AG20443 (cell line): ENCODE measurements at regions not wholly inside any gene's neighbourhood (a gene's known extent, or its start where the extent isn't known, plus 50 kb on each side); places are given as distances from the start of the nearest gene placed in this dataset.
"Not testable (repeated sequence)": the region's sequence is repeated elsewhere in the genome, so short reads cannot be mapped to it uniquely, and the experiment has no call there.

Experiments
- DNase-seq: peaks from one replicate; pipeline ENCODE4 v3.0.0; 2012; ENCODE audit warnings: low spot score, mixed read lengths

- DNase-seq, result no peak
Observed at GRCh38 chr4:163077680-163078079, 89.0 kb downstream of the NAF1 start.

GRCh38 chr4:163072222-163072621 lies 94.5 kb downstream of the NAF1 start:
- DNase-seq, result no peak

GRCh38 chr4:163071308-163071707 lies 95.4 kb downstream of the NAF1 start:
- peak; percentile 14 for DNase-seq

DNA sequence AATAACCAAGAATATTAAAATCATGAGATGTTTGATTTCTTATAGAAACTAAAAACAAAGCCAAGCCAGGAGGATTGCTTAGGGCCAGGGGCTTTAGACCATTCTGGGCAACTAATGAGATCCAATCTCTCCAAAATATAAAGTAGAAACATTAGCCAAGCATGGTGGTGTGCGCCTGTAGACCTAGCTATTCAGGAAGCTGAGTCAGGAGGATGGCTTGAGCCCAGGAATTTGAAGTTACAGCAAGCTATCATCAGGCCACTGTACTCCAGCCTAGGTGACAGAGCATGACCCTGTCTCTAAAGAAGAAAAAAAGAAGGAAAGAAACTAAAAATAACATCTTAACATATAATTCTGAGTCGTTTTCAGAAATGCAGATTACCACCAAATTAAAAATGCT lies 96.7 kb downstream of the NAF1 start:
- no peak for DNase-seq

- DNase-seq, result no peak
Observed at GRCh38 chr4:163063891-163064290, 102.8 kb downstream of the NAF1 start.

GRCh38 chr4:163048447-163048846 lies 118.2 kb downstream of the NAF1 start:
- DNase-seq, result peak; percentile 54

GRCh38 chr4:163042306-163042705 lies 124.4 kb downstream of the NAF1 start:
- no peak for DNase-seq

GRCh38 chr4:163017135-163017534 lies 149.6 kb downstream of the NAF1 start:
- no peak for DNase-seq

DNA sequence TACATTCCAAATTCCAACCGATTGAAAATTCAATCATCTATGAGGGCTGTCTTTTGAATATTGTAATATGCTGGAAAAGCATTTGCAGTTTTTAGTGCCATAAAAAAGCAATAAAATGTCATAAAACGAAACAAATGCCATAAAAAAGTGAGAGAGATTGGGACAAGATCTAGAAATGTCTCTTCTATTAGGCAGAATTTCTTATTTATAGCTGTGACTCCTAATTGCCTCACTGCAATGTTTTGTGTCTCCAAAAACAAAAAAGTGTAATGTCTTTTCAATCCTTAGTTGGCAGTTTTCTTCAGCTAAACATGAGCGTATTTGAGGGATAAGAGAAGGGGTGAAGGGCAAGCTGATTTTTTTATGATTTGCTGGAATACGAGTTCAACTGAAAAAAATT lies 153.9 kb downstream of the NAF1 start:
- DNase-seq, result no peak

DNA sequence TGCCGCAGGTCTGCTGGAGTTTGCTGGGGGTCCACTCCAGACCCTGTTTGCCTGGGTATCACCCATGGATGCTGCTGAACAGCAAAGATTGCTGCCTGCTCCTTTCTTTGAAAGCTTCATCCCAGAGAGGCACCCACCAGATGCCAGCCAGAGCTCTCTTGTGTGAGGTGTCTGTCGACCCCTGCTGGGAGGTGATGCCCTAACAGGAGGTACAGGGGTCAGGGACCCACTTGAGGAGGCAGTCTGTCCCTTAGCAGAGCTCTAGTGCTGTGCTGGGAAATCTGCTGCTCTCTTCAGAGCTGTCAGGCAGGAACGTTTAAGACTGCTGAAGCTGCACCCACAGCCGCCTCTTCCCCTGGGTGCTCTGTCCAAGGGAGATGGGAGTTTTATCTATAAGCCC lies 162.7 kb downstream of the NAF1 start:
- DNase-seq, result no peak

- no peak for DNase-seq
Observed at GRCh38 chr4:162988530-162988929, 178.2 kb downstream of the NAF1 start.

GRCh38 chr4:162985131-162985530 lies 181.6 kb downstream of the NAF1 start:
- DNase-seq, result no peak

DNA sequence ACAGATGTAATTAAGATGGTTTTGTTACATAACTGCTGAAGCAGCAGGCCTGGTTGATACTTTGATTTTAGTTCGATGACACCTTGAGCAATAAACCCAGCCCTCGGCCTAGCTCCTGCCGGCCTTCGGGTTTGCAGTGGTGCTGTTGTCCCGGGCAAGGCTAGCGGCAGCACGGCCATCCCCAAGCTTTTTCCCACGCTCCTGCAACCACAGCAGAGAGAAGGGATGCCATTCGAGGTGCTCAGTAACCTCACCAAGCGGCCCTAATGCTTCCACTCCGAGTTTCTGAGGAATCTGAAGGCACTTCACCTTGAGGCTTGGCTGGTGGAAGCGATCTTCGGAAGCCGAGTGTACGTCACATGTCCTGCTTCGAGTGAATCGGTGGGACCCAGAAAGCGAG lies 182.1 kb downstream of the NAF1 start:
- no peak for DNase-seq

DNA sequence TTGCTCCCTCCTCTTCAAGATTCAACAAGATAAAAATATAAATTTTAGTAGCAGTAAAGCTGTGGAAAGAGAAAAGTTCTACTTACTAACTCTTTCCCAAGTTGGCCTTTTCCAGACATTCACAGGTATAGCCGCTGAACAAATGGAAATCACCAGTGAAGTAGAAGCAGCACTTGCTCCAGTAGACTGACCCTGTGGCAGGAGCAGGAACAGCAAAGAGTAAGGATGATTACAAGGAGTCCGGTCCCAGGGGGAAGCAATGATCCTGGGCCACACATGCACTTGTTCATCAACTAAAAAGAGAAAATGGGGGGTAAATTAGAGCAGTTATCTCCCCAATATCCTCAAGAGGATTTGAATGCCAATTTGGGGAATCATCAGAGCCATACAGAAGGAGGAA lies 184.9 kb downstream of the NAF1 start:
- no peak for DNase-seq

- no peak for DNase-seq
Observed at GRCh38 chr4:162978398-162978797, 188.3 kb downstream of the NAF1 start.

GRCh38 chr4:162977788-162978187 lies 188.9 kb downstream of the NAF1 start:
- no peak for DNase-seq

DNA sequence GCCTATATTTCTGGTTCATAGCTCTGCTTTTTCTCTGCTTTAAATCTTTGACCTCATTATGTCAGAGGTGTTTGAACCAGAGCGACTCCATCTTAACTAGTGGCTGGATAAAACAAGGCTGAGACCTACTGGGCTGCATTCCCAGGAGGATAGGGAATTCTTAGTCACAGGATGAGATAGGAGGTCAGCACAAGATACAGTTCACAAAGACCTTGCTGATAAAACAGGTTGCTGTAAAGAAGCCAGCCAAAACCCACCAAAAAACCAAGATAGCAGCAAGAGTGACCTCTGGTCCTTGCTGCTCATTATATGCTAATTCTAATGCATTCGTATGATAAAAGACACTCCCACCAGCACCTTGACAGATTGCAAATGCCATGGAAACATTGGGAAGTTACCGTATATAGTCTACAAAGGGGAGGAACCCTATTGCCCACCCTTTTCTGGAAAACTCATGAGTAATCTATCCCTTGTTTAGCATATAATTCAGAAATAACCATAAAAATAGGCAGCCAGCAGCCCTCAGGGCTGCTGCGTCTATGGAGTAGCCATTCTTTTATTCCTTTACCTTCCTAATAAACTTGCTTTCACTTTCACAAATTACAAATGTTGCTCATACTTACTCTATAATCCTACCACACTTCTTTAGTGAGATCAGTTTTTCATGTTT lies 193.9 kb downstream of the NAF1 start:
- no peak for DNase-seq

GRCh38 chr4:162969194-162969593 lies 197.5 kb downstream of the NAF1 start:
- no peak for DNase-seq

- DNase-seq, result not testable (repeated sequence)
Observed at GRCh38 chr4:162965978-162966377, 200.7 kb downstream of the NAF1 start.

DNA sequence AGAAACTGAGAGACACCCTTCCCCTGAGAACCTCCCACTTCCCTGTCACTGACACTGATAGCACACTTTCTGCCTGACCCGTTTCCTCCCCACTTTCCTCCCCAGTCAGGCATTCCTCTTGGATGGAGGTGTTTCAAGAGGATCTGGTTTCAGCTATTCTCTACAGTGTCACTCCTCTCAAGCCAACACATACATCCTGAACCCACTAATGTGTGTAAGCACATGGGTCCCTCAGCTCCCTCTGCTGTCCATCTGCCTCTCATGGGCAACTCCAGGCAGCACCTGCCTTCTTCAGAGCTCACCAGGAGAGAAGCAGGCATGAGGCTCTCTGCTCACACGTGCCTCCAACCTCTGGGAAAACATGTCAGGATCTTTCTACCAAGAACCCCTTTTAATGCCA lies 207.6 kb downstream of the NAF1 start:
- DNase-seq, result no peak

- DNase-seq, result no peak
Observed at GRCh38 chr4:162957521-162958143, 209.1 kb downstream of the NAF1 start.

DNA sequence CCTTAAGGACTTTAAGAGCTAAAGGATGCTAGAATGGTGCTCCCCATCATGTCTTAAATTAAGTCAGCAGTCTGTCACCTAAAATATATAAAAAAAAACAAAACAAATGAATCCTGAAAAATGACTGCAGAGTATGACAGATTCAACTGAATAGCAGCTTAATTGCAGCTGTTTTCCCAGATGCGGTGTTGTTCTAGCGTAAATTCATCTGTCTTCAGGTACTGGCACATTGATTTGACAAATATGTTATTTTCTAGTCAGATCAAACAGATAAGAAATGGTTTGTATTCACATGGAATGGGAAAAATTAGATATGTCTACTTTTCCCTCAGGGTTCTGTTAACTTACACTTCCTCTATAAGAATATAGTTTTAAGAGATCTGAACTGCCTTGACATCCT lies 211.7 kb downstream of the NAF1 start:
- DNase-seq, result no peak

- DNase-seq, result no peak
Observed at GRCh38 chr4:162952232-162952631, 214.5 kb downstream of the NAF1 start.

GRCh38 chr4:162945713-162946112 lies 221.0 kb downstream of the NAF1 start:
- DNase-seq, result no peak
